Lower lobe of right lung (tissue), 2 donors: ENCODE measurements at regions not wholly inside any gene's neighbourhood (a gene's known extent, or its start where the extent isn't known, plus 50 kb on each side); places are given as distances from the start of the nearest gene placed in this dataset.

ENCODE experiments used
- ATAC-seq, 2 donors: fragments of 200-7000 bp; cut with Tn5 transposase; one replicate each; pipeline ENCODE4 v1.9.1; 2020 to 2022; ENCODE audit warnings: mild to moderate bottlenecking in 2 of 2, moderate library complexity in 2 of 2
- DNase-seq: peaks from one replicate; pipeline ENCODE4 v3.0.0-alpha.2; 2020
- H3K27ac ChIP-seq: fragments of 200-600 bp; one replicate; pipeline ENCODE4 v1.8.0; 2022
- H3K27me3 ChIP-seq: fragments of 200-600 bp; one replicate; pipeline ENCODE4 v1.8.0; 2022; ENCODE audit warnings: low read depth
- H3K36me3 ChIP-seq: fragments of 200-600 bp; one replicate; pipeline ENCODE4 v1.8.0; 2022; ENCODE audit warnings: mild to moderate bottlenecking
- H3K4me1 ChIP-seq: fragments of 200-600 bp; one replicate; pipeline ENCODE4 v1.8.0; 2022
- H3K4me3 ChIP-seq: fragments of 200-600 bp; one replicate; pipeline ENCODE4 v1.8.0; 2022; ENCODE audit warnings: mild to moderate bottlenecking
- H3K9me3 ChIP-seq: fragments of 200-600 bp; one replicate; pipeline ENCODE4 v1.8.0; 2022
- intact Hi-C: fragments of 100-400 bp; cut with DNase I; formaldehyde crosslinking; loops from one replicate; pipeline ENCODE4 v1.11.0; 2022
- TF ChIP-seq, protein P1 (sequence below): fragments of 200-600 bp; IDR thresholded peaks from one replicate; pipeline ENCODE4 v1.8.0; 2022; ENCODE audit warnings: antibody characterized with exemption, mild to moderate bottlenecking
- donor health status: DM: no; HTN: yes; CAD: no; lungs with severe emphysema.

- DNase-seq, result no peak
- H3K36me3 ChIP-seq, result no peaks in the 10 kb centered on the region
- no peaks in the 10 kb centered on the region for H3K9me3 ChIP-seq
- H3K27me3 ChIP-seq, result peaks cover 7% of the 10 kb centered on the region
- intact Hi-C loops, result no loop called here
- TF ChIP-seq, protein P1, sequence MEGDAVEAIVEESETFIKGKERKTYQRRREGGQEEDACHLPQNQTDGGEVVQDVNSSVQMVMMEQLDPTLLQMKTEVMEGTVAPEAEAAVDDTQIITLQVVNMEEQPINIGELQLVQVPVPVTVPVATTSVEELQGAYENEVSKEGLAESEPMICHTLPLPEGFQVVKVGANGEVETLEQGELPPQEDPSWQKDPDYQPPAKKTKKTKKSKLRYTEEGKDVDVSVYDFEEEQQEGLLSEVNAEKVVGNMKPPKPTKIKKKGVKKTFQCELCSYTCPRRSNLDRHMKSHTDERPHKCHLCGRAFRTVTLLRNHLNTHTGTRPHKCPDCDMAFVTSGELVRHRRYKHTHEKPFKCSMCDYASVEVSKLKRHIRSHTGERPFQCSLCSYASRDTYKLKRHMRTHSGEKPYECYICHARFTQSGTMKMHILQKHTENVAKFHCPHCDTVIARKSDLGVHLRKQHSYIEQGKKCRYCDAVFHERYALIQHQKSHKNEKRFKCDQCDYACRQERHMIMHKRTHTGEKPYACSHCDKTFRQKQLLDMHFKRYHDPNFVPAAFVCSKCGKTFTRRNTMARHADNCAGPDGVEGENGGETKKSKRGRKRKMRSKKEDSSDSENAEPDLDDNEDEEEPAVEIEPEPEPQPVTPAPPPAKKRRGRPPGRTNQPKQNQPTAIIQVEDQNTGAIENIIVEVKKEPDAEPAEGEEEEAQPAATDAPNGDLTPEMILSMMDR, result no peak
- H3K27ac ChIP-seq, result no peak overlapping the region
- H3K4me3 ChIP-seq, result no peak overlapping the region
- no peaks in the 10 kb centered on the region for H3K4me1 ChIP-seq
- no peak for ATAC-seq
Observed at GRCh38 chr6:40321616-40322015, 265.5 kb downstream of the LRFN2 start.

DNA sequence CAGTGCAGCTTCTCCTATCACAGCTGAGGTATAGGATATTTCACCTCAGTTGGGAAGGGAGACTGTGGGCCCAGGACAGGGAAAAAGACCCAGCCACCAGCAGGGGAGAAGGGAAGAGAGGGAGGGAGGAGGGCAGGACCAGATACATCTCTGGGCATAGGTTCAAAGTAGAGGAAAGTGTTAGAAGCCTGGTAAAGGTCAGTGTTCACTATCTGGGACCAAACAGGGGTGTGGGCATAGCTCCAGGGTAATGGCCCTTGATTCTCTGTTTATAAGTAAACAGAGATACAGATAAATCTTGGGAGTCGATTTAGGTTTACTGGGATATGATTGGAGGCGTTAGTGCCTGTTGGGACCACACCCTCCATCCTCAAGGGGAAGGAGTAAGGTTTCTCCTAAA is 266.2 kb downstream of the LRFN2 start:
- H3K36me3 ChIP-seq, result no peaks in the 10 kb centered on the region
- TF ChIP-seq, protein P1, result no peak
- no peak overlapping the region for H3K4me3 ChIP-seq
- peaks cover 7% of the 10 kb centered on the region for H3K27me3 ChIP-seq
- no peak for DNase-seq
- no peak for ATAC-seq
- no peak overlapping the region for H3K27ac ChIP-seq
- no peaks in the 10 kb centered on the region for H3K4me1 ChIP-seq
- H3K9me3 ChIP-seq, result no peaks in the 10 kb centered on the region
- intact Hi-C loops, result no loop called here

- intact Hi-C loops, result no loop called here
- Histone ChIP-seq H3K27ac (no peak overlapping the region), H3K36me3 (no peaks in the 10 kb centered on the region), H3K4me3 (no peak overlapping the region), H3K9me3 (no peaks in the 10 kb centered on the region), H3K4me1 (no peaks in the 10 kb centered on the region), H3K27me3 (peaks cover 4% of the 10 kb centered on the region)
- DNase-seq (no peak), ATAC-seq (no peak)
- TF ChIP-seq, protein P1, result no peak
Observed at GRCh38 chr6:40320441-40320840, 266.7 kb downstream of the LRFN2 start.

- no peaks in the 10 kb centered on the region for H3K9me3 ChIP-seq
- TF ChIP-seq, protein P1, result no peak
- no peak overlapping the region for H3K27ac ChIP-seq
- intact Hi-C loops, result no loop called here
- no peaks in the 10 kb centered on the region for H3K4me1 ChIP-seq
- ATAC-seq (no peak), DNase-seq (no peak)
- H3K36me3 ChIP-seq, result no peaks in the 10 kb centered on the region
- H3K27me3 ChIP-seq, result no peaks in the 10 kb centered on the region
- H3K4me3 ChIP-seq, result no peak overlapping the region
Observed at GRCh38 chr6:40319124-40319523, 268.0 kb downstream of the LRFN2 start.

- no peaks in the 10 kb centered on the region for H3K4me1 ChIP-seq
- H3K4me3 ChIP-seq, result no peak overlapping the region
- no peak for DNase-seq
- intact Hi-C loops, result no loop called here
- ATAC-seq, result no peak
- H3K36me3 ChIP-seq, result no peaks in the 10 kb centered on the region
- TF ChIP-seq, protein P1, result no peak
- no peaks in the 10 kb centered on the region for H3K27me3 ChIP-seq
- H3K27ac ChIP-seq, result no peak overlapping the region
- no peaks in the 10 kb centered on the region for H3K9me3 ChIP-seq
Observed at GRCh38 chr6:40315060-40315459, 272.1 kb downstream of the LRFN2 start.

DNA sequence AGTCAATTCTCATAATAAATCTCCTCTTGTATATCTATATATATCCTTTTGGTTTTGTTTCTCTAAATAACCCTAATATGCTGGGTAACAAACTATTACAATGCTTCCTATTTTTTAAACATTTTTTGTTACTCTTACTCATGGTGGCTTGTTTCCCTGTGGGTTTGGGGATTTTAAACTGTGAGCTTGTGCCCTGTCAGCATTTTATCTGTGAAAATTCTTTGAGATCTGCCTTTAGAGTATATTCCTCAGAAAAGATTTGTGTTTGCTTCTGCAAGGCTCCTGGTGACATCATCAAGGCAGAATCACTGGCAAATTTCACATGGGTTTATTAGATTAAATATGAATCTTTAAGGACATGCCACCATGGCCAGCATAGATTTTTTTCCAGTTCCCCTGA is 273.6 kb downstream of the LRFN2 start:
- Histone ChIP-seq H3K4me1 (peaks cover under 1% of the 10 kb centered on the region), H3K4me3 (no peak overlapping the region), H3K27ac (no peak overlapping the region), H3K27me3 (peaks cover under 1% of the 10 kb centered on the region), H3K9me3 (no peaks in the 10 kb centered on the region), H3K36me3 (no peaks in the 10 kb centered on the region)
- intact Hi-C loops, result no loop called here
- ATAC-seq, result no peak
- DNase-seq, result no peak
- TF ChIP-seq, protein P1, result no peak
